8988T (cell line): ENCODE measurements at regions not wholly inside any gene's neighbourhood (a gene's known extent, or its start where the extent isn't known, plus 50 kb on each side); places are given as distances from the start of the nearest gene placed in this dataset.
"Not testable (repeated sequence)": the region's sequence is repeated elsewhere in the genome, so short reads cannot be mapped to it uniquely, and the experiment has no call there.

Experiments used
- DNase-seq: peaks from one replicate; pipeline ENCODE4 v3.0.0; 2011

DNA sequence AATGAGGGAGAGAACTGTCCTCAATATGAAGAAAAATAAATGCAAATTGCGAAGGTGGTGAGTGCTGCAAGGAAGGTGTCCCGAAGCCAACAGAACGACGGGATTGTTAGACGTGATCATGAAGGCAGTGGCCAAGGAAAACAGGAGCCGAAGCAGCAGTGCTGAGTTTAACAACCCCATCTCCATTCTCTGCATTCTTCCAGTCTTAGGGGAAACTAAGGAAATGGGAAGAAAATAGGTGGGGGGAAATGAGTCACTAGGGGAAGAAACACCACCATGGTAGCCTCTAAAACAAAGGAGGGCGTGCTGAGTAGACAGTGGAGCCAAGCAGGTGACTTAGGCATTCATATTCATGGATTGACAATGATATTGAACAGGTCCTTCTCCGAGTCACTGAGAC lies 192.2 kb upstream of the AKR1E2 start:
- no peak for DNase-seq

DNA sequence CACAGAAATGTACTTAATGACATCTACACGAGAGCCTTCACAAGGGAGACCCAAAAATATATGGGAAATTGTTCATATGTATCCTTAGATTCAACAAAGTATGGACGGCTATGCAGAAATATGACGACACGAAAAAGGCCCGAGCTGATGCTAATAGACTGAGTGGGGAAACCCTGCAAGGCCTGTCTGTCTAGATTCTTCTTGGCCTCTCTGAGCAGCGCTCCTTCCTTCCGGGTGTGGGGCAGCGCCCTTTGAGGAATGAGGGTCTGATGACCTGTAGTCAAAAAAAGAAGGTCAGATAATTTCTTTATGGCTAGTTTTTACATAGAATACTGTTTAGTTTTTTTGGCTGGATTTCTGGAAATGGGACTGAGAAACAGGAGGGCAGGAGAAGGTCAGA lies 192.8 kb upstream of the AKR1E2 start:
- DNase-seq = no peak

DNA sequence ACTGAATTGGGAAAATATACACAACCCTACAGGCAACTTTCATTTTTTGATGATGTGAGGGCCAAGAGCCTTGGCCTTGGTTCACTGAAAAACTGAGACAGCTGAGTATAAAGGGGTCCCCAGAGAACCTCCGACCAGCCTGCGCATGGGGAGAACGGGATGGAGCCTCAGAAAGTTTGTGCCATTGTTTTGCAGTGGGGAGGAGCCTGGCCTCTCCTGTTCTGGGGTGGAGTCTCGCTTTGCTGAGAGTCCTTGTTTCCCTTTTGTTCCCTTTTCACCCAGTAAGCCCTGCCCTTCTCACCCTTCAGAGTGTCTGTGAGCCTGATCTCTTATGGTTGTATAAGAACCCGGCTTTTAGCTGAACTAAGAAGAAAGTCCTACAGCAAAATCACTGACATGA lies 193.2 kb upstream of the AKR1E2 start:
- DNase-seq = no peak

DNA sequence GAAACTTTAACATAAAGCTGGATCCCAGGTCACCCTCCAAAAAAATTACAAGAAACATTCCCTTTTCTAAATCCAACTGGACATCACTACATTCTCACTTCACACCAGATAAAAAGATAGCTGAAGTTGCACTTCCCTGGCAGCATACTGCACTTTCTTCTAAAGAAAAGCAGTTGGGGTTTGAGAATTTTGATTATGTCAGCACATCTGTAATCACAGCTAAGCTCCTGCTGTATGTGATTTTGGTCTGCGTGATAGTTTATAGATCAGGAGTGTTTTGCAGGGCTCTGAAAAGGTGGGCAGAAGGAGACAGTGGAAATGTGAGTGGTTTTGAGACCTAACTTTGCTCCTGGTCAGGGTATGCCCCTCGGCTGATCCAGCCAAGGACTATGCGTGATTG lies 199.1 kb upstream of the AKR1E2 start:
- DNase-seq = no peak

DNA sequence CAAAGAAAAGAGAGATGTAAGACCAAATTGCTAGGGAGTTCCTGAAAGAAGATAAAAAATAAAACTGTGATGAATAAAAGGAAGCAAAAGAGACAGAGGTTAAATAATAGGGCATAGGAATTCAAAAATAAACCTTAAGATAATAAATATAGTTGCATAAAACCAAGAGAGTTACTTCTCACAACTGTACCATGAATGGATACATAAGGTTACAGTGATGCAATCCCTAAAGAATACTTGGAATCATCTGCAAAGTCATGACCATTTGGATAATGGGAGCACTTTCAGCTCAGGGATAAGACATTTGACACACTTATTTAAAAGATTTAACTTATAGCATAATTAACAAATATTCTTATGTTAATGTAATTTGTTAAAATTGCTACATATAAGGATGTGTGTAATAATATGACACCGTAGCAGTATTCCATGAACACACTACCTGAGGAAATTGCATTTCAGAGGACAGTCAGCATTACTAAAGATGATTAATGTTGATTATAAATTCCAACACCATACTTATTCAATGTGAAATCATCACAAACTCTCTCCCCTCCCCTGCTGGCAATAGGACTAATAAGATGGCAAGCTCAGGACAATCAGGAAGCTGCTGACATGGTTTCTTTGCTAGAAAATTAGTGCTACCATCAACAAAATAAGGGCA lies 202.1 kb upstream of the AKR1E2 start:
- no peak for DNase-seq

DNA sequence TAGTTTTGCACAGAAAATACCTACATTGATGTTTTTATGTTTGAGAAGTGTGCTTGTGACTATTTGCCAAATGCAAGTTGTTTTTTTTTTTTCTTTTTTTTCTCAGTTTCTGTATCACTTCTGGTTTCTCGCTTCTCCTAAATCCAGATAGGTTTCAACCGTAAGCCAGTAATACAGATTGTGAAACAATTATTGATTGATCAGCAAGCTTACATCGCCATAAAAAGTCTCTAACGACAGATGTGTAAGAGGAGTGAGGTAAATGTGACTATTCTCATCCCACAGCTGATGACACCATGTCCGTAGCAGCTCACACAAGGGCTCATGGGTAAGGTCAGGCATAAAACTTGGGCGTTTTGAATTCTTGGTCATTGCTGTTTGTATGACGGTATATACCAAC lies 202.8 kb upstream of the AKR1E2 start:
- DNase-seq = no peak

DNA sequence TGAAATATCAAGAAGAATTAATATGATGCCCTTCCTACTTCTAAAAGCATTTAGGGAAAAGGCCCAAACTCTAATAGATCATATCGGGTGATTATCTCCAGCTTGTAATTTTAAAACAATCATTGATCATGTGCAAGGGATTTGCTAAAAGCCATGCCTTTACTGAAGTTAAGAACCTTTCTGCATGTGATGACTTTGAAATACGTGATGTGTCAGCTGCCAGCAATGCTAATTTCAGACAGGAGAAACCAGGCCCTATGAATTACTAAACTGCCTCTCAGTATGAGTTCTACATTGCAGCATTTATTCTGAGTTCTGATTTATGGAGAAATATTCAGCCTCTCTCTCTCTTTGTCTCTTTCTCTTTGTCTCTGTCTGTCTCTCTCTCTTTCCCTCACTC lies 203.6 kb upstream of the AKR1E2 start:
- no peak for DNase-seq

DNA sequence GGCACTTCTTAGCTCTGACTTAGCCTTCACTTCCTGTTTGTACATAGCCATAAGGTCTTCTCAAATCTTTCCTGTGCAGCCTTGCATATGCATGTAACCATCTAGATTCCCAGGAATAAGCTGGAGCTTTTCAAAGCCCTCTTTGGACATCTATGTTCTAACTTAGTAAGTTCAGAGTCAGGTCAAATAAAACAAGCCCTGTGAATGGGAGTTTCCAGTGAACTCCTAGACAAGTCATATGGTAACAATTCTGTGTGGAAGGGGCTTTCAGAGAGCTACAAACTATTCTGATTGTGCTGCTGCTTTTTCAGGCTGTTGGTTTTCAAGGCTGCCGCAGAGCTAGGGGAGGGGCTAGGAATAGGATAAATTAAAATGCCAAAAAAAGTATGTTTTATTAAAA lies 208.4 kb upstream of the AKR1E2 start:
- no peak for DNase-seq

DNA sequence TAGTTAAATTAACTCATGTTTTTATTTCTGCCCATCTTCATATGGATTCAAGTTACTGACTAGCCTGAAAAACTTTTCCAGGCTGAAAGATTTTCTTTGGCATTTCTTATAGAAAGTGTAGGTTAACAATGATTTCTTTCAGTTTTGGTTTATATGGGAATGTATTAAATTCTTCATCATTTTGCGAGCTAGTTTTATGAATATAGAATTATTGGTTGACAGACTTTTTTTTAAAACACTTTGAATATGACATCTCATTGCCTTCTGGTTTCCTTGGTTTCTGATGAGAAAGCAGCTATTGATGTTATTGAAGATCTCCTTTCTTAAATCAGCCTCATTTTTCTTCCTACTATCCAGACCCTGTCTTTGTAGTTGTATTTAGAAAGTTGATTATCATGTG lies 211.0 kb upstream of the AKR1E2 start:
- no peak for DNase-seq

DNA sequence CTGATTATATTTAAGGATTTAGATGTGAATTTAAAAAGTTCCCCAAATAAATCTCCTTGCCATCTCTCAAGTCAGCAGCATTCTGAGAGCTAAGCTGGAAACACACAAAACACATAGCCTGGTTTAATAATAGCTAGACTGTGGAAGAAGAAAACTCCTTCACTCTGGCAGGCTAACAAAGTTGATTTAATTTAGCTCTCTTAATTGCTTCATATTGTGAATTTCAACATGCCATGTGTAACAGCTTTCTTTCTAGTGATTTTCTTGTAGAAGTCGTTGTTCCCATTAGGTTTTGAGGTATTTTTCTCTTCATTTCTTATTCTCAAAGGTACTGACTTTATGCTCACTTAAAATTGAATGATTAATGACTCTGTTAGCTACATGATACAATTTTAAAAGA lies 216.8 kb upstream of the AKR1E2 start:
- no peak for DNase-seq

DNA sequence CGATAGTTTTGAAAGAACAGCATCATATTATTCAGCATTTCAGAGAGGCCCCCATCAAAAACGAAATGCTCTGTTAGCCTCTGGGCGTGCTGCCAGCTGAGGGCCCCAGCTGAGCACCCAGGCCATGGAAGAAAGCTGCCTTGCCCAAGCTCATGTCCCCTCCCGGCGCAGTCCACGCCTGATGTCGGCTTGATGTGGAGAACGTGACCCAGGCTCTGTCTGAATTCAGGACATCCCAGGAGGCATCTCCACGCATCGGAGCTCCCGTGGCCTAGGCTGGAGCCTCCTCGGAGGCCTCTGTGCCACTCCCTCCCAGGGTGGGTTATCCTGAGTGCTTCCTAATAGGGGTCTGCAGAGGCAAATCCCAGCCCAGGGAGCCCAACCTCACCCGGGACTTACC lies 218.3 kb upstream of the AKR1E2 start:
- no peak for DNase-seq

DNA sequence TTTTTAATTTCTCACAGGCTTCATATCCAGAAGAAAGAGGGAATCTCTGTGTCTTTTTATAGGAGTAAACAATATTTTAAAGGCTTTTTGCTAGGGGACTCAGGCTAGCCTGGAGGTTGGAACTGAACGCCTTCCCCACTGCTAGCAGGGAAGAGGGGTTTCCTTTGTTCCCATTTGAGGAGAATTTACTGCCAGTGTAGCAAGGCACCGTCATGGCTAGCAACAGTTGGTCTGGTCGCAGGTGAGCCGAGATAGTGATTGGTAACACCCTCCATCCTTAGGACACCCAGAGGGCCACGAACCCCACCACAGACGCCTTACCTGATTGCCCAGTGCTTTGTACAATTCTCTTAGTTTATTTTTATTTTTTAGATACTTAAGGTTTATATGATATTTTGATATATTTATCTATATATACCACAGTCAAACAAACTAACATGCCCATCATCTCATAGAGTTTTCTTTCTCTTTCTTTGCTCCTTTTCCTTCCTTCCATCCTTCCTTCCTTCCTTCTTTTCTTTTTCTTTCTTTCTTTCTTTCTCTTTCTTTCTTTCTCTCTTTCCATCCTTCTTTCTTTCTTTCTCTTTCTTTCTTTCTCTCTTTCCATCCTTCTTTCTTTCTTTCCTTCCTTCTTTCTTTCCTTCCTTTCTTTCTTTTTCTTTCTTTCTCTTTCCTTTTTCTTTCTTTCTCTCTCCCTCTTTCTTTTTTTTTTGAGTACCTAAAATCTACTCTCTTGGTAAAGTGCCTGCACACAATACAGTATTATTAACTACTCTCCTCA lies 219.0 kb upstream of the AKR1E2 start:
- no peak for DNase-seq

DNA sequence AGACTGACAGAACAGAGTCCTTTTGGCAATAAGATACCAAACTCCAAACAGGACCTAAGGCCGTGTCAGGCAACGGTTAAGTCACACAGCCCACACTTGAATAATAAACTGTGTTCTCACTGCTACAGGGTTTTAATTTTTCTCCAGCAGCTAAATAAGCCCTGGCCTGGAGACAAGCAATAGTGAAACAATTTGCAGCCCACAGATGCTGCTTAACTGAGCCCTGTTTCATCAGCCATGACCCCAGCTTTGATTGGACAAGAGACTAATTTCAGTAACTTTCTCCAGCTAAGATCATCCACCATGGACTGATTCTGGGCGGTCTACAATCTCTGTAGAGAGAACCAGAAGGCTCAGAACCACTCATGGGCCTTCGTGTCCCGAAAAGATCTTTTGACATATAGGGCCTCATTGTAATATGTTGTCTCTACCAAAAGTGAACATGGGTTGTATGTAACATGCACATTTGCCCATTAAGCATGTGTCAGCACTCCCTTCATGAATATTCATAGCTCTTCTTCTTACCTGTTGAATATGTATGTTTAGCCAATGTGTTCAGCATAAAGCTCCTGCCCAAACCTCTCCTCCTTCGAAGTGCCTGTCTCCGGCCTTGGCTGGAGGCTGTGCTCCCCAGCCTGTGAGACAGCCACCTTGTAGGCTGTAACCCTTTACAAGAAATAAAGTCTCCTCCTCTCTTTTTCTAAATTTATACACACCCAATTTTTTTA lies 223.1 kb upstream of the AKR1E2 start:
- no peak for DNase-seq

DNA sequence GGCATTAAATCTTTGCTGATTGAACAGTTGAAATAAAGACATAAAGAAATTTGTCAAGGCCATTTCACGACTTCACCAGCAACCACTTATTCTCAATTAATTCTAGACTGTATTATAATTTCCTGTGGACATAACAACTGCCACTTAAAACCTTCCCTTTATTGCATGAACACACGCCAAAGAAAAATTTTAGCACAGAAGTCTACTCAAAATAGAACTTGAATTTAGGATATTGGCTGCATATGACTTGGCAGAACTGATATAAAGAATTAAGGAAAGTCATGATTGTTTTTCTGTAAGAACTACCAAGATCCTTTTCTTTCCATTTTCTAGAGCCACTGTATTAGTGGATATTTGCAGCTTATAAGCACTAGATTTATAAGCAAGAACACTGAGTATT lies 226.5 kb upstream of the AKR1E2 start:
- DNase-seq = no peak

DNA sequence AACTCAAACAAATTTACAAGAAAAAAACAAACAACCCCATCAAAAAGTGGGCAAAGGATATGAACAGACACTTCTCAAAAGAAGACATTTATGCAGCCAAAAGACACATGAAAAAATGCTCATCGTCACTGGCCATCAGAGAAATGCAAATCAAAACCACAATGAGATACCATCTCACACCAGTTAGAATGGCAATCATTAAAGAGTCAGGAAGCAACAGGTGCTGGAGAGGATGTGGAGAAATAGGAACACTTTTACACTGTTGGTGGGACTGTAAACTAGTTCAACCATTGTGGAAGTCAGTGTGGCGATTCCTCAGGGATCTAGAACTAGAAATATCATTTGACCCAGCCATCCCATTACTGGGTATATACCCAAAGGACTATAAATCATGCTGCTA lies 228.1 kb upstream of the AKR1E2 start:
- not testable (repeated sequence) for DNase-seq

DNA sequence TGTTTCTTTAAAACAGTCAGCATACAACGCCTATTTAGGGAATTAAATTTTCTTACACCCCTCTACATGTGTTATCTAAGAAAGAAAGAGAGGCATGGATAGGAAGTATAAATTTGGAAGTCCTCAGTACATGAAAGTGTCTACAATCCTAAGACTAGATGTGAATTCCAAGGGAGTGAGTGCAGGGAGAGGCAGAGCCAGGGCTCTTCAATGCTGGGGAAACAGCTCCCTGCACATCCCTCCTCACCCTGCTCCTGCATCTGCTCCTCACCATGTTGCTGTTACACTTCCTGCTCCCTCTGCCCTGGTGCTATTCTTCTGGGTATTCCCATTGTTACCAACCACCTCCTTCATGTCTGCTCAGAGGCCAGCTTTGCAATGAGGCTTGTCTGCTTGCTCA lies 229.1 kb upstream of the AKR1E2 start:
- no peak for DNase-seq

DNA sequence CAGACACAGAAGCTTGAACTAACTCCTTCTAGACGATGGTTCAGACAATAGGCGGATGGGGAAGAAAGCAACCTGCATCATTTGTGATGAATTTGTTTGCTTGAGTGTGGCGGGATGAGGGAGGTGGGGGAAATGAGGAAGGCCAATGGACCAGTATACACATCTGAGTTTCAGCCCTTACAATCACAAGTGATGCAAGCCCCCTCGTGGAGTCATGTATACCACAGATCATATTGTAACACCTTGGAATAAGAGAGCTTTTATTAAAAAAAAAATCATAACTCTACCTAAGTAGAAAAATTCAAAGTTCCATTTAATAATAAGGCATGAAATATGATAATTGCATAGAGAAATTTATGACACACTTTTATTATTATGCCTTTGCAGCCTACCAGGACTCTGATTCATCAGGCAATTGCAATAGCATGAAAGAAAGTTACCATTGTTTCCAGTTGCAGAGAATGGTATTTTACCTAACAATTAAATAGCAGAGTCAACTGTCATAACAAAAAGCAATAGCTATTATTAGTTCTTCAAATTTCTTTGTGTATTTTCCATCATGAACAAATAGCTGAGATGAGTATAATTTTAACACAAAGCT lies 230.2 kb upstream of the AKR1E2 start:
- no peak for DNase-seq

DNA sequence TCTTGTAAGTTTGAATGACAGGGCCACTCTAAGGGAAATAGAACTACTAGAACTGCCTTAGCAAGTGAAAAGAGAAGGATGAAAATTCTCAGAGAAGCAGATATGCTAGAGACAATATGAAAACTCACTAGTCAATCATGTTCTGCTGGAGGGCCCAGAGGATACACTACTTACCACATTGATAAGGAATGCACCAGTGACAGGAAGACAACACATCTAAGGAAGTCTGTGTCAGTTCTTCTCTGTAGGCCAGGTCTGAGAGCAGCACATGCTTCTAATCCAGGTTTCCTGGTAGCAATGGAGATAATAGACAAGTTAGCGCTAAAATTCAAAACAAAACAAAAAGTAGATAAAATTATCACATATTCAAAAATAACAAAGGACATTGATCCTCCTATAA lies 235.2 kb upstream of the AKR1E2 start:
- DNase-seq = no peak

DNA sequence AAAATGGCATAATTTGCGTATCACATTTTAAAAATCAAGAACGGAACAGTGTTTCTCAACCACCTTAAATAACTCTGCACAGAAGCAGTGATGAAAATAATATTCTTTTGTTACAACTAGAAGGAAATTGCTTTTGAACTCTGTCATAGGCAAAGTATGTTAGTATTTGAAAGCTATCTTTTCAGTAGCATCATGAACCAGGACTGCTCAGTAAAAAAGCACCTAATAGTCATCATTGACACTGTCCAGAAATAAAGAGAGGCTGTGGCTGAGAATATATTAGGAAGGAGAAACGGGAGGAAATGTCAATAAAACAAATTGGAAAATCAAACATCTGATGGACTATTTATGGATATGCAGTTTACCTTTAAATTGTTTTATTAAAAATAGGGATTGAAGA lies 237.2 kb upstream of the AKR1E2 start:
- DNase-seq = no peak

DNA sequence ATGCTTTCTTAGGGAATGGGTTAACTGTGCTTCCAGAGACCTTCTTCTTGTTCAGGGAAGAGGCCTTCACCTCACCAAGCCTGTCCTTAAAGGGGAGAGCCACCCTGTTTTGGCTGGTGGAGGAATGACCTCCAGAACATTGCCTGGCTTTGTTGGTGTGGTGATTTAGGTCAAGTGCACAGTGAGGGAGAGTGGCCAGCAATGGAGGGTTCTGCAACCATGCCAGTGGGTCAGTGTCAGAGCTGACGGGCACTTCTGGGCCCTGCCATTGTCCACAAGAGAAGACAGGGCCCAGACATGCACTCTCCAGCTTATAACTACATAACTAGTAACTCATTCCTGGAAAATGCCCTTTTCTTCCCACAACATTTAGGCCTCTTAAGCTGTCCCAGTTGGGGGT lies 238.5 kb upstream of the AKR1E2 start:
- DNase-seq = no peak

DNA sequence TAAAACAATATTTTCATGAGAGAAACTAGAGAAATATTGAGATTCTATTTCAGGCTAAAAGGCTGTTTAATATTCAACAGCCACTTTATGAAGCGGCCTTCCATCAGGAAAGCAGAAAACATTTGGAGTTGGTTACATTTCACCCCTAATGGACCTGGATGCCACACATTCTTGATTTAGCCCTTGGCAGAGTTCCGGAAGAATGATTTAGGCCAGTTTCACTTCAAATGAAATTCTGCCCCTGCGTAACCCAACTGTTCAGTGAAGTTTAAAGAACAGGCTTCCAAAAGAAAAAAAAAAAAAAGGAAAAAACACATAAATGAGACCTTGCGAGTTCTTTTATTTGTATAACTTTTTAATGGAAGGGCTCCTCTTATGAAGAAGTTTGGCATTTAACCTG lies 239.2 kb upstream of the AKR1E2 start:
- DNase-seq = no peak

DNA sequence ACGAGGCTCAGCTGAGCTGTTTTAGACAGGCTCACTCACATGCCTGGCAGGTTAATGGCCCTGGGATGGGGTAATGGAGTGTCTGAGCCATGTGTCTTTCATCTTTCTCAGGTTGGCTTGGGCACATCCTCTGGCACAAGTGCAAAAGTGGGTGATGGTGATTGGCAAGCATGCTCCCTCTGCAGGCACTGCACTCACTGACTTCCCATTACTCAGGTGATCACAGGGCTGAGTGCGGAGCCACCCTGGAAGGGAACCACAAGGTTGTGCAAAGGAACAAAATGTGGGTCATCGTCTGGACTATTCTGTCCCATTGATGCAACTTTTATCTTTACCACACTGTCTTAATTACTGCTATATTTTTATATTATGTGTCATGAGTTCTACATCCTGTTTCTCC lies 244.1 kb upstream of the AKR1E2 start:
- no peak for DNase-seq

DNA sequence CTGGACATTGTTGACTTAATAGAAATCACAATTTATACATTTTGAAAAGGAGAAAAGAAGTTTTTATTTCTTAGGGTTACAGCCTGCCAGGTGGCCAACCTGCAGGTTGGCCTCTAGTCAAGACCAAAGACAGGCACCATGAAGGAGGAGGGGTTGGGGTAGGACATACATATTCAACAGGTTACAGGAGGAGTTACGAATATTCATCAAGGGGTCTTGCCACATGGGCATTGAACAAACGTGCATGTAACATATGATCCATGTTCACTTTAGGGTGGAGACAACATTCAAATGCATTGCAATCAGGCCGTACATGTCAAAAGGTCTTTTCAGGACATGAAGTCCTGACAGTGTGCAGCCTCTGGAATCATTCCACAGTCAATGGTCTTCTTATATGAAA lies 246.2 kb upstream of the AKR1E2 start:
- DNase-seq = no peak

DNA sequence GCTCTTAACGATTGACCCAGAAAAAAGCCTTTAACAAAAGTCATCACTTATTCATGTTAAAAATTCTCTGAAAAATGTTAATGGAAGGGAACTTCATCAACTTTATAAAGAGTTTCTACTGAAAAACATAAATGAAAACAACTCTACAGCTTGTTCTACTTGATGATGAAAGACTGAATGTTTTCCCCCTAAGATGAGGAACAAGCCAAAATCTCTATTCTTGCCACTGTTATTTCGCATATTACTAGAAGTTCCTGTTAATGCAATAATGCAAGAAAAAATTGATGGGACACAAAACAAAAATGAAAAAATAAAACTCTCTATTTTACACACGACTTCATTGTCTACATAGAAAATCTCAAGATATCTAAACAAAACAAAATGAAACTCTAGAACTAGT lies 249.8 kb upstream of the AKR1E2 start:
- DNase-seq = no peak
